ENCODE measurements at regions not wholly inside any gene's neighbourhood (a gene's known extent, or its start where the extent isn't known, plus 50 kb on each side); places are given as distances from the start of the nearest gene placed in this dataset.

- DNase-seq (ENCODE audit: low read depth, low spot score) (no peak), FAIRE-seq (no peak)
- no peak for TF ChIP-seq EZH2 (IDR thresholded peaks at IDR 0.05; ENCODE audit: low read length)
- no peak for TF ChIP-seq CTCF (optimal IDR thresholded peaks at IDR 0.05 in 1 of 3, IDR thresholded peaks at IDR 0.05 in 1 of 3, conservative IDR thresholded peaks at IDR 0.05 in 1 of 3; ENCODE audit: extremely low read depth in 1 of 3, insufficient read depth in 2 of 3, low read length in 3 of 3)
- no peaks in the 10 kb centered on the region for H3K27me3 ChIP-seq (ENCODE audit: control insufficient read depth, extremely low read depth, insufficient read depth, low read length)
- H3K4me1 ChIP-seq (ENCODE audit: control insufficient read depth, extremely low read depth, insufficient read depth, low read length) = no peaks in the 10 kb centered on the region
- dilution Hi-C loops (cut with MboI; ENCODE audit: extremely low pct_ligation_motif_present, low sequenced_read_pairs) = no loop called here
- no peak overlapping the region for H3K4me2 ChIP-seq (ENCODE audit: control insufficient read depth, extremely low read depth, insufficient read depth, low read depth, low read length)
- H3K9me3 ChIP-seq (ENCODE audit: control insufficient read depth, low read depth, low read length) = no peaks in the 10 kb centered on the region
- H2AFZ ChIP-seq (ENCODE audit: control insufficient read depth, low read length) = no peak overlapping the region
- H3K9ac ChIP-seq (ENCODE audit: control insufficient read depth, extremely low read depth, insufficient read depth, low read length) = no peak overlapping the region
- H3K27ac ChIP-seq (ENCODE audit: control insufficient read depth, insufficient read depth, low read length) = no peak overlapping the region
- H3K9me1 ChIP-seq (ENCODE audit: control insufficient read depth, extremely low read depth, insufficient read depth, low read length) = no peaks in the 10 kb centered on the region
- no peaks in the 10 kb centered on the region for H3K79me2 ChIP-seq (ENCODE audit: control insufficient read depth, insufficient read depth, low read length)
- no peaks in the 10 kb centered on the region for H3K36me3 ChIP-seq (ENCODE audit: control insufficient read depth in 2 of 2, extremely low read depth in 1 of 2, insufficient read depth in 2 of 2, low read length in 2 of 2)
- no peaks in the 10 kb centered on the region for H4K20me1 ChIP-seq (ENCODE audit: control insufficient read depth, extremely low read depth, insufficient read depth, low read length)
- no peak overlapping the region for H3K4me3 ChIP-seq (ENCODE audit: control insufficient read depth in 2 of 3, extremely low read depth in 1 of 3, insufficient read depth in 2 of 3, low read depth in 1 of 3, low read length in 3 of 3)
Measured at GRCh38 chr2:128541448-128541847, 222.8 kb upstream of the HS6ST1 start.

GRCh38 chr2:128543036-128543435 lies 224.4 kb upstream of the HS6ST1 start:
- no peaks in the 10 kb centered on the region for H3K9me1 ChIP-seq (ENCODE audit: control insufficient read depth, extremely low read depth, insufficient read depth, low read length)
- no peaks in the 10 kb centered on the region for H3K27me3 ChIP-seq (ENCODE audit: control insufficient read depth, extremely low read depth, insufficient read depth, low read length)
- H3K36me3 ChIP-seq (ENCODE audit: control insufficient read depth in 2 of 2, extremely low read depth in 1 of 2, insufficient read depth in 2 of 2, low read length in 2 of 2) = no peaks in the 10 kb centered on the region
- no peak overlapping the region for H3K27ac ChIP-seq (ENCODE audit: control insufficient read depth, insufficient read depth, low read length)
- no peaks in the 10 kb centered on the region for H4K20me1 ChIP-seq (ENCODE audit: control insufficient read depth, extremely low read depth, insufficient read depth, low read length)
- DNase-seq (ENCODE audit: low read depth, low spot score) (no peak), FAIRE-seq (no peak)
- H2AFZ ChIP-seq (ENCODE audit: control insufficient read depth, low read length) = no peak overlapping the region
- TF ChIP-seq EZH2 (IDR thresholded peaks at IDR 0.05; ENCODE audit: low read length) (no peak), CTCF (optimal IDR thresholded peaks at IDR 0.05 in 1 of 3, IDR thresholded peaks at IDR 0.05 in 1 of 3, conservative IDR thresholded peaks at IDR 0.05 in 1 of 3; ENCODE audit: extremely low read depth in 1 of 3, insufficient read depth in 2 of 3, low read length in 3 of 3) (no peak)
- no peaks in the 10 kb centered on the region for H3K79me2 ChIP-seq (ENCODE audit: control insufficient read depth, insufficient read depth, low read length)
- H3K9me3 ChIP-seq (ENCODE audit: control insufficient read depth, low read depth, low read length) = no peaks in the 10 kb centered on the region
- no peak overlapping the region for H3K4me3 ChIP-seq (ENCODE audit: control insufficient read depth in 2 of 3, extremely low read depth in 1 of 3, insufficient read depth in 2 of 3, low read depth in 1 of 3, low read length in 3 of 3)
- no peaks in the 10 kb centered on the region for H3K4me1 ChIP-seq (ENCODE audit: control insufficient read depth, extremely low read depth, insufficient read depth, low read length)
- dilution Hi-C loops (cut with MboI; ENCODE audit: extremely low pct_ligation_motif_present, low sequenced_read_pairs) = no loop called here
- no peak overlapping the region for H3K4me2 ChIP-seq (ENCODE audit: control insufficient read depth, extremely low read depth, insufficient read depth, low read depth, low read length)
- no peak overlapping the region for H3K9ac ChIP-seq (ENCODE audit: control insufficient read depth, extremely low read depth, insufficient read depth, low read length)
